ENCODE measurements at regions not wholly inside any gene's neighbourhood (a gene's known extent, or its start where the extent isn't known, plus 50 kb on each side); places are given as distances from the start of the nearest gene placed in this dataset.

- Histone ChIP-seq H3K9me3 (ENCODE audit: control insufficient read depth in 3 of 3, low read length in 3 of 3) (no peaks in the 10 kb centered on the region), H3K27ac (ENCODE audit: low read depth, low read length) (peak overlapping the region; percentile 97), H3K36me3 (ENCODE audit: control insufficient read depth in 3 of 3, insufficient read depth in 3 of 3, low read length in 3 of 3) (peaks cover 0 to 3% (median 0%) of the 10 kb centered on the region in 3 donors), H3K9ac (ENCODE audit: low read depth in 1 of 3, low read length in 3 of 3) (peak overlapping the region; percentile 83 to 90 (median 84)), H3K27me3 (ENCODE audit: control insufficient read depth in 3 of 3, insufficient read depth in 3 of 3, low read length in 3 of 3) (no peaks in the 10 kb centered on the region), H3K4me3 (ENCODE audit: low read length in 3 of 3) (peak overlapping the region; percentile 52 to 84 (median 76)), H3K4me1 (ENCODE audit: control insufficient read depth in 3 of 3, insufficient read depth in 3 of 3, low read length in 3 of 3) (peaks cover 43 to 68% (median 49%) of the 10 kb centered on the region in 3 donors)
Observed at GRCh38 chr3:159854500-159855124, 134.0 kb upstream of the IL12A start.

- Histone ChIP-seq H3K36me3 (ENCODE audit: control insufficient read depth in 3 of 3, insufficient read depth in 3 of 3, low read length in 3 of 3) (peaks cover 0 to 7% (median 0%) of the 10 kb centered on the region in 3 donors), H3K27me3 (ENCODE audit: control insufficient read depth in 3 of 3, insufficient read depth in 3 of 3, low read length in 3 of 3) (no peaks in the 10 kb centered on the region), H3K9ac (ENCODE audit: low read depth in 1 of 3, low read length in 3 of 3) (peak overlapping the region; percentile 75 to 90 (median 83)), H3K9me3 (ENCODE audit: control insufficient read depth in 3 of 3, low read length in 3 of 3) (no peaks in the 10 kb centered on the region), H3K4me1 (ENCODE audit: control insufficient read depth in 3 of 3, insufficient read depth in 3 of 3, low read length in 3 of 3) (peaks cover 49 to 74% (median 61%) of the 10 kb centered on the region in 3 donors), H3K27ac (ENCODE audit: low read depth, low read length) (peak overlapping the region; percentile 97), H3K4me3 (ENCODE audit: low read length in 3 of 3) (peak overlapping the region; percentile 42 to 84 (median 76))
Observed at GRCh38 chr3:159855599-159856346, 132.9 kb upstream of the IL12A start.

- Histone ChIP-seq H3K27me3 (ENCODE audit: control insufficient read depth in 3 of 3, insufficient read depth in 3 of 3, low read length in 3 of 3) (no peaks in the 10 kb centered on the region), H3K9ac (ENCODE audit: low read depth in 1 of 3, low read length in 3 of 3) (peak overlapping the region; percentile 66 to 83 (median 75)), H3K4me3 (ENCODE audit: low read length in 3 of 3) (peak overlapping the region; percentile 42 to 84 (median 54)), H3K27ac (ENCODE audit: low read depth, low read length) (peak overlapping the region; percentile 97), H3K4me1 (ENCODE audit: control insufficient read depth in 3 of 3, insufficient read depth in 3 of 3, low read length in 3 of 3) (peaks cover 56 to 73% (median 64%) of the 10 kb centered on the region in 3 donors), H3K36me3 (ENCODE audit: control insufficient read depth in 3 of 3, insufficient read depth in 3 of 3, low read length in 3 of 3) (peaks cover 0 to 7% (median 0%) of the 10 kb centered on the region in 3 donors), H3K9me3 (ENCODE audit: control insufficient read depth in 3 of 3, low read length in 3 of 3) (no peaks in the 10 kb centered on the region)
Observed at GRCh38 chr3:159856590-159857104, 132.0 kb upstream of the IL12A start.

GRCh38 chr3:159857840-159858239 is 130.8 kb upstream of the IL12A start:
- Histone ChIP-seq H3K36me3 (ENCODE audit: control insufficient read depth in 3 of 3, insufficient read depth in 3 of 3, low read length in 3 of 3) (peaks cover 0 to 7% (median 0%) of the 10 kb centered on the region in 3 donors), H3K4me1 (ENCODE audit: control insufficient read depth in 3 of 3, insufficient read depth in 3 of 3, low read length in 3 of 3) (peaks cover 47 to 68% (median 55%) of the 10 kb centered on the region in 3 donors), H3K4me3 (ENCODE audit: low read length in 3 of 3) (peak overlapping the region in 2 of 3 donors; percentile 46 to 54), H3K9me3 (ENCODE audit: control insufficient read depth in 3 of 3, low read length in 3 of 3) (no peaks in the 10 kb centered on the region), H3K27ac (ENCODE audit: low read depth, low read length) (peak overlapping the region; percentile 97), H3K27me3 (ENCODE audit: control insufficient read depth in 3 of 3, insufficient read depth in 3 of 3, low read length in 3 of 3) (no peaks in the 10 kb centered on the region), H3K9ac (ENCODE audit: low read depth in 1 of 3, low read length in 3 of 3) (peak overlapping the region in 1 of 3 donors; percentile 27)

- no peaks in the 10 kb centered on the region for H3K27me3 ChIP-seq (ENCODE audit: control insufficient read depth in 3 of 3, insufficient read depth in 3 of 3, low read length in 3 of 3)
- peaks cover 46 to 68% (median 53%) of the 10 kb centered on the region in 3 donors for H3K4me1 ChIP-seq (ENCODE audit: control insufficient read depth in 3 of 3, insufficient read depth in 3 of 3, low read length in 3 of 3)
- H3K36me3 ChIP-seq (ENCODE audit: control insufficient read depth in 3 of 3, insufficient read depth in 3 of 3, low read length in 3 of 3): peaks cover 0 to 7% (median 0%) of the 10 kb centered on the region in 3 donors
- H3K4me3 ChIP-seq (ENCODE audit: low read length in 3 of 3): no peak overlapping the region
- no peaks in the 10 kb centered on the region for H3K9me3 ChIP-seq (ENCODE audit: control insufficient read depth in 3 of 3, low read length in 3 of 3)
- H3K9ac ChIP-seq (ENCODE audit: low read depth in 1 of 3, low read length in 3 of 3): no peak overlapping the region
- H3K27ac ChIP-seq (ENCODE audit: low read depth, low read length): peak overlapping the region; percentile 3
Observed at GRCh38 chr3:159858650-159859049, 130.0 kb upstream of the IL12A start.

- Histone ChIP-seq H3K9ac (ENCODE audit: low read depth in 1 of 3, low read length in 3 of 3) (no peak overlapping the region), H3K27me3 (ENCODE audit: control insufficient read depth in 3 of 3, insufficient read depth in 3 of 3, low read length in 3 of 3) (no peaks in the 10 kb centered on the region), H3K27ac (ENCODE audit: low read depth, low read length) (no peak overlapping the region), H3K4me1 (ENCODE audit: control insufficient read depth in 3 of 3, insufficient read depth in 3 of 3, low read length in 3 of 3) (peaks cover 47 to 72% (median 57%) of the 10 kb centered on the region in 3 donors), H3K9me3 (ENCODE audit: control insufficient read depth in 3 of 3, low read length in 3 of 3) (no peaks in the 10 kb centered on the region), H3K36me3 (ENCODE audit: control insufficient read depth in 3 of 3, insufficient read depth in 3 of 3, low read length in 3 of 3) (peaks cover 0 to 7% (median 0%) of the 10 kb centered on the region in 3 donors), H3K4me3 (ENCODE audit: low read length in 3 of 3) (peak overlapping the region in 1 of 3 donors; percentile 7)
Observed at GRCh38 chr3:159859424-159859823, 129.2 kb upstream of the IL12A start.

GRCh38 chr3:159859836-159860235 is 128.8 kb upstream of the IL12A start:
- H3K4me1 ChIP-seq (ENCODE audit: control insufficient read depth in 3 of 3, insufficient read depth in 3 of 3, low read length in 3 of 3): peaks cover 48 to 71% (median 57%) of the 10 kb centered on the region in 3 donors

GRCh38 chr3:159860269-159861116 is 128.1 kb upstream of the IL12A start:
- Histone ChIP-seq H3K4me3 (ENCODE audit: low read length in 3 of 3) (no peak overlapping the region), H3K4me1 (ENCODE audit: control insufficient read depth in 3 of 3, insufficient read depth in 3 of 3, low read length in 3 of 3) (peaks cover 54 to 76% (median 60%) of the 10 kb centered on the region in 3 donors), H3K27me3 (ENCODE audit: control insufficient read depth in 3 of 3, insufficient read depth in 3 of 3, low read length in 3 of 3) (no peaks in the 10 kb centered on the region), H3K36me3 (ENCODE audit: control insufficient read depth in 3 of 3, insufficient read depth in 3 of 3, low read length in 3 of 3) (peaks cover 0 to 7% (median 0%) of the 10 kb centered on the region in 3 donors), H3K27ac (ENCODE audit: low read depth, low read length) (peak overlapping the region; percentile 9), H3K9me3 (ENCODE audit: control insufficient read depth in 3 of 3, low read length in 3 of 3) (no peaks in the 10 kb centered on the region), H3K9ac (ENCODE audit: low read depth in 1 of 3, low read length in 3 of 3) (no peak overlapping the region)

More at GRCh38 chr3:159859836-159860235, 128.8 kb upstream of the IL12A start:
- Histone ChIP-seq H3K4me3 (ENCODE audit: low read length in 3 of 3) (peak overlapping the region in 1 of 3 donors; percentile 21), H3K9ac (ENCODE audit: low read depth in 1 of 3, low read length in 3 of 3) (no peak overlapping the region), H3K27me3 (ENCODE audit: control insufficient read depth in 3 of 3, insufficient read depth in 3 of 3, low read length in 3 of 3) (no peaks in the 10 kb centered on the region), H3K27ac (ENCODE audit: low read depth, low read length) (no peak overlapping the region), H3K36me3 (ENCODE audit: control insufficient read depth in 3 of 3, insufficient read depth in 3 of 3, low read length in 3 of 3) (peaks cover 0 to 7% (median 0%) of the 10 kb centered on the region in 3 donors), H3K9me3 (ENCODE audit: control insufficient read depth in 3 of 3, low read length in 3 of 3) (no peaks in the 10 kb centered on the region)

GRCh38 chr3:159861369-159861987 is 127.2 kb upstream of the IL12A start:
- Histone ChIP-seq H3K9me3 (ENCODE audit: control insufficient read depth in 3 of 3, low read length in 3 of 3) (no peaks in the 10 kb centered on the region), H3K27me3 (ENCODE audit: control insufficient read depth in 3 of 3, insufficient read depth in 3 of 3, low read length in 3 of 3) (no peaks in the 10 kb centered on the region), H3K4me3 (ENCODE audit: low read length in 3 of 3) (peak overlapping the region in 1 of 3 donors; percentile 22), H3K27ac (ENCODE audit: low read depth, low read length) (peak overlapping the region; percentile 9), H3K36me3 (ENCODE audit: control insufficient read depth in 3 of 3, insufficient read depth in 3 of 3, low read length in 3 of 3) (peaks cover 0 to 7% (median 0%) of the 10 kb centered on the region in 3 donors), H3K9ac (ENCODE audit: low read depth in 1 of 3, low read length in 3 of 3) (no peak overlapping the region), H3K4me1 (ENCODE audit: control insufficient read depth in 3 of 3, insufficient read depth in 3 of 3, low read length in 3 of 3) (peaks cover 55 to 75% (median 62%) of the 10 kb centered on the region in 3 donors)
